ENCODE measurements at regions not wholly inside any gene's neighbourhood (a gene's known extent, or its start where the extent isn't known, plus 50 kb on each side); places are given as distances from the start of the nearest gene placed in this dataset.
"Not testable (repeated sequence)": the region's sequence is repeated elsewhere in the genome, so short reads cannot be mapped to it uniquely, and the experiment has no call there.

DNA sequence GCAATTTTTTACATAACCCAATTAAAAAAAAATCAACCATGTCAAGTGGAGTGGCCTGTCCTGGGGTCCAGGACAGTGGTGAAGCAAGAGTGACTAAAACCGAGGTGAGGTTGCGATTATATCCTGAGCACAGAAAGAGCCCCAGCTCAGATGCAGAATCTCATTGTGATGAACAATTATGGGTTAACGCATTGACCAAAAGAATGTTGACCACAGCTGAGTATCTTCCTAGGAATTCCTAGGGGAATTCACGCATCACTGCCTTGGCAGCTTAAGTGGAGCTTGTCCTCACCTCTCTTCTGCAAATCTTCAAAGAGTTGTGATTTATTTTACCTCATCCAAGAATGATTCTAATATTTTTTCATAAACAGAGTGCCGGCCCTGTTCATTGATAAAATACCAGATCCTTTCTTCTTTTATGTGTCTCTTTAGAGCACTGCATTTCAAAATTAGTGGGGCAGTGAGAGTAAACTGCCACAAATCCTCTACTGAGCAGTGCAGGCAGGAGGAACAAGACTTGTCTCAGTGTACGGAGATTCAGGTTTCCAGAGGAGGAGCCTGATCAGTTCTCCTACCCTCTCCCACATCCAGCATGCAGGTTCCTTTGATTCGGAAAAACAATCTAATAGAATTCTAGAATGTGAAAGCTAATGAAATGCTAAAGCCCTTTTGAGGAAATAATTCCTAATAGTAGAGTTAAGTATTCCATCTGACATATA, 60.1 kb upstream of the ZNF184 start:
- POLR2A ChIA-PET, result no interaction called here
- no peaks in the 10 kb centered on the region for H3K36me3 ChIP-seq (ENCODE audit: insufficient read depth, low read length)
- no peaks in the 10 kb centered on the region for H3K9me3 ChIP-seq (ENCODE audit: low read length)
- Mint-ChIP-seq H3K4me3 (no peak overlapping the region), H3K27me3 (peaks cover 39 to 84% of the 10 kb centered on the region in 2 donors), H3K9me3 (peaks cover 0 to 2% (median 0%) of the 10 kb centered on the region in 5 donors), H3K36me3 (no peaks in the 10 kb centered on the region), H3K27ac (no peak overlapping the region), H3K4me1 (no peaks in the 10 kb centered on the region)
- no peak overlapping the region for H3K27ac ChIP-seq (ENCODE audit: low read depth, low read length)
- H3K27me3 ChIP-seq (ENCODE audit: insufficient read depth, low read length, poor library complexity, severe bottlenecking), result peaks cover 3% of the 10 kb centered on the region
- DNase-seq, result no peak
- CTCF ChIA-PET, result no interaction called here
- no peak overlapping the region for H3K4me3 ChIP-seq (ENCODE audit: low read length)
- H3K4me1 ChIP-seq (ENCODE audit: insufficient read depth, low read length), result no peaks in the 10 kb centered on the region

GRCh38 chr6:27531772-27532459, 59.0 kb upstream of the ZNF184 start:
- Mint-ChIP-seq H3K9me3 (no peaks in the 10 kb centered on the region), H3K27me3 (peaks cover 33 to 76% of the 10 kb centered on the region in 2 donors), H3K36me3 (no peaks in the 10 kb centered on the region), H3K27ac (no peak overlapping the region), H3K4me1 (no peaks in the 10 kb centered on the region), H3K4me3 (no peak overlapping the region)
- peaks cover 2% of the 10 kb centered on the region for H3K27me3 ChIP-seq (ENCODE audit: insufficient read depth, low read length, poor library complexity, severe bottlenecking)
- H3K9me3 ChIP-seq (ENCODE audit: low read length), result no peaks in the 10 kb centered on the region
- no peaks in the 10 kb centered on the region for H3K4me1 ChIP-seq (ENCODE audit: insufficient read depth, low read length)
- ChIA-PET POLR2A (interaction anchor here (0.6 kb wide), 1 partner anchor 8 kb away, joined by 4 read pairs; no protein-coding TSS in a partner anchor), CTCF (no interaction called here)
- H3K4me3 ChIP-seq (ENCODE audit: low read length), result no peak overlapping the region
- no peaks in the 10 kb centered on the region for H3K36me3 ChIP-seq (ENCODE audit: insufficient read depth, low read length)
- DNase-seq, result no peak
- H3K27ac ChIP-seq (ENCODE audit: low read depth, low read length), result no peak overlapping the region

GRCh38 chr6:27529796-27530195, 56.9 kb upstream of the ZNF184 start:
- H3K4me3 ChIP-seq (ENCODE audit: low read length); POLR2A ChIA-PET; DNase-seq; H3K4me1 Mint-ChIP-seq; H3K9me3 ChIP-seq (ENCODE audit: low read length); H3K36me3 Mint-ChIP-seq; H3K4me1 ChIP-seq (ENCODE audit: insufficient read depth, low read length); H3K27ac Mint-ChIP-seq; H3K4me3 Mint-ChIP-seq; H3K27ac ChIP-seq (ENCODE audit: low read depth, low read length); H3K36me3 ChIP-seq (ENCODE audit: insufficient read depth, low read length); H3K9me3 Mint-ChIP-seq; H3K27me3 ChIP-seq (ENCODE audit: insufficient read depth, low read length, poor library complexity, severe bottlenecking); CTCF ChIA-PET: not testable (repeated sequence)
- H3K27me3 Mint-ChIP-seq, result peaks cover 22 to 59% of the 10 kb centered on the region in 2 donors

GRCh38 chr6:27528714-27529113, 55.8 kb upstream of the ZNF184 start:
- no peaks in the 10 kb centered on the region for H3K9me3 ChIP-seq (ENCODE audit: low read length)
- H3K4me3 Mint-ChIP-seq, result no peak overlapping the region
- no peaks in the 10 kb centered on the region for H3K4me1 Mint-ChIP-seq
- H3K27me3 Mint-ChIP-seq, result peaks cover 18 to 56% of the 10 kb centered on the region in 2 donors
- H3K9me3 Mint-ChIP-seq, result no peaks in the 10 kb centered on the region
- H3K4me1 ChIP-seq (ENCODE audit: insufficient read depth, low read length), result no peaks in the 10 kb centered on the region
- ChIA-PET POLR2A (no interaction called here), CTCF (no interaction called here)
- no peaks in the 10 kb centered on the region for H3K36me3 ChIP-seq (ENCODE audit: insufficient read depth, low read length)
- H3K27ac Mint-ChIP-seq, result no peak overlapping the region
- H3K36me3 Mint-ChIP-seq, result no peaks in the 10 kb centered on the region
- H3K4me3 ChIP-seq (ENCODE audit: low read length), result no peak overlapping the region
- H3K27ac ChIP-seq (ENCODE audit: low read depth, low read length), result no peak overlapping the region
- H3K27me3 ChIP-seq (ENCODE audit: insufficient read depth, low read length, poor library complexity, severe bottlenecking), result no peaks in the 10 kb centered on the region
- no peak for DNase-seq
